UCSD-AML1 (cell line): ENCODE measurements at regions not wholly inside any gene's neighbourhood (a gene's known extent, or its start where the extent isn't known, plus 50 kb on each side); places are given as distances from the start of the nearest gene placed in this dataset.
"Not testable (repeated sequence)": the region's sequence is repeated elsewhere in the genome, so short reads cannot be mapped to it uniquely, and the experiment has no call there.

Experiments used
- DNase-seq: peaks from one replicate; lab custom pipeline; 2025; ENCODE audit not compliant: unreplicated experiment; lab: John Stamatoyannopoulos, UW

GRCh38 chr6:106855117-106855516 is 119.4 kb downstream of the CD24 start:
- no peak for DNase-seq

- DNase-seq: peak; percentile 15
Observed at GRCh38 chr6:106849676-106850332, 124.7 kb downstream of the CD24 start.

GRCh38 chr6:106849120-106849519 is 125.4 kb downstream of the CD24 start:
- DNase-seq: peak; percentile 16

- no peak for DNase-seq
Observed at GRCh38 chr6:106847116-106847515, 127.4 kb downstream of the CD24 start.

- DNase-seq: no peak
Observed at GRCh38 chr6:106844930-106845329, 129.6 kb downstream of the CD24 start.

GRCh38 chr6:106832766-106833510 is 141.6 kb downstream of the CD24 start:
- DNase-seq: no peak

- DNase-seq: no peak
Observed at GRCh38 chr6:106830930-106831329, 143.6 kb downstream of the CD24 start.

- DNase-seq: no peak
Observed at GRCh38 chr6:106829451-106829850, 145.1 kb downstream of the CD24 start.

GRCh38 chr6:106827081-106827480 is 147.4 kb downstream of the CD24 start:
- DNase-seq: no peak

- no peak for DNase-seq
Observed at GRCh38 chr6:106825156-106825555, 149.4 kb downstream of the CD24 start.

GRCh38 chr6:106823732-106824351 is 150.7 kb downstream of the CD24 start:
- no peak for DNase-seq

GRCh38 chr6:106823058-106823457 is 151.5 kb downstream of the CD24 start:
- DNase-seq: no peak

- no peak for DNase-seq
Observed at GRCh38 chr6:106820412-106820852, 154.1 kb downstream of the CD24 start.

GRCh38 chr6:106811088-106811686 is 163.3 kb downstream of the CD24 start:
- DNase-seq: no peak

GRCh38 chr6:106808758-106809157 is 165.8 kb downstream of the CD24 start:
- no peak for DNase-seq

- DNase-seq: no peak
Observed at GRCh38 chr6:106807947-106808611, 166.4 kb downstream of the CD24 start.

- DNase-seq: not testable (repeated sequence)
Observed at GRCh38 chr6:106806253-106806652, 168.3 kb downstream of the CD24 start.

GRCh38 chr6:106805771-106806170 is 168.8 kb downstream of the CD24 start:
- no peak for DNase-seq

GRCh38 chr6:106804346-106805335 is 169.9 kb downstream of the CD24 start:
- DNase-seq: no peak

GRCh38 chr6:106803188-106803587 is 171.3 kb downstream of the CD24 start:
- DNase-seq: no peak
